Lower leg skin (tissue), 3 donors: ENCODE measurements at regions not wholly inside any gene's neighbourhood (a gene's known extent, or its start where the extent isn't known, plus 50 kb on each side); places are given as distances from the start of the nearest gene placed in this dataset.

ENCODE experiments used
- POLR2A ChIP-seq, 2 donors: fragments of 450-650 bp; IDR thresholded peaks; one replicate each; pipeline ENCODE4 v1.6.1; 2016 to 2017; ENCODE audit warnings: antibody characterized with exemption in 2 of 2, mild to moderate bottlenecking in 1 of 2, moderate library complexity in 1 of 2
- TF ChIP-seq, protein P1 (sequence below), 3 donors: fragments of 450-650 bp; IDR thresholded peaks; one replicate each; pipeline ENCODE4 v1.5.1; 2016; ENCODE audit warnings: antibody characterized with exemption in 3 of 3, mild to moderate bottlenecking in 3 of 3, moderate library complexity in 2 of 3

DNA sequence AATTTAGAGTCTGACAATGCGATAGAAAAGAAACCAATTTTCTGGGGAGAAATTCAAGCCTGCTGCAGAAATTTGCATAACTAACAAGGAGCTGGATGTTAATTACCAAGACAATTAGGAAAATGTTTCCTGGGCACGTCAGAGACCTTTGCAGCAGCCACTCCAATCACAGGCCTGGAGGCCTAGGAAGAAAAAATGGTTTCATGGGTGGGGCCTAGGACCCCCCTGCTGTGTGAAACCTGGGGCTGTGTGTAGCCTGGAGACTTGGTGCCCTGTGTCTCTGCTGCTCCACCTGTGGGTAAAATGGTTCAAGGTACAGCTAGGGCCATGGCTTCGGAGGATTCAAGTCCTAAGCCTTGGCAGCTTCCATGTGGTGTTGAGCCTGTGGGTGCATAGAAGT lies 837.9 kb downstream of the OTOL1 start:
- no peak for TF ChIP-seq POLR2A (IDR thresholded peaks at IDR 0.05)
- TF ChIP-seq, protein P1, sequence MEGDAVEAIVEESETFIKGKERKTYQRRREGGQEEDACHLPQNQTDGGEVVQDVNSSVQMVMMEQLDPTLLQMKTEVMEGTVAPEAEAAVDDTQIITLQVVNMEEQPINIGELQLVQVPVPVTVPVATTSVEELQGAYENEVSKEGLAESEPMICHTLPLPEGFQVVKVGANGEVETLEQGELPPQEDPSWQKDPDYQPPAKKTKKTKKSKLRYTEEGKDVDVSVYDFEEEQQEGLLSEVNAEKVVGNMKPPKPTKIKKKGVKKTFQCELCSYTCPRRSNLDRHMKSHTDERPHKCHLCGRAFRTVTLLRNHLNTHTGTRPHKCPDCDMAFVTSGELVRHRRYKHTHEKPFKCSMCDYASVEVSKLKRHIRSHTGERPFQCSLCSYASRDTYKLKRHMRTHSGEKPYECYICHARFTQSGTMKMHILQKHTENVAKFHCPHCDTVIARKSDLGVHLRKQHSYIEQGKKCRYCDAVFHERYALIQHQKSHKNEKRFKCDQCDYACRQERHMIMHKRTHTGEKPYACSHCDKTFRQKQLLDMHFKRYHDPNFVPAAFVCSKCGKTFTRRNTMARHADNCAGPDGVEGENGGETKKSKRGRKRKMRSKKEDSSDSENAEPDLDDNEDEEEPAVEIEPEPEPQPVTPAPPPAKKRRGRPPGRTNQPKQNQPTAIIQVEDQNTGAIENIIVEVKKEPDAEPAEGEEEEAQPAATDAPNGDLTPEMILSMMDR (IDR thresholded peaks at IDR 0.05) = no peak
